CD4-positive, alpha-beta T cell (primary cell): ENCODE measurements at regions not wholly inside any gene's neighbourhood (a gene's known extent, or its start where the extent isn't known, plus 50 kb on each side); places are given as distances from the start of the nearest gene placed in this dataset.

Source experiments
- ATAC-seq: fragments of 200-7000 bp; cut with Tn5 transposase; one replicate; pipeline ENCODE4 v1.10.0; 2022; ENCODE audit warnings: mild to moderate bottlenecking; ENCODE audit not compliant: poor library complexity
- CTCF ChIA-PET: fragments of 350-600 bp; sonication (Branson Sonifier 250); formaldehyde crosslinking; loops from one replicate; lab custom pipeline; 2021; ENCODE audit warnings: antibody characterized with exemption, inconsistent platforms; lab: Charles Lee
- POLR2A ChIA-PET: fragments of 350-600 bp; sonication (Branson Sonifier 250); formaldehyde crosslinking; loops from one replicate; lab custom pipeline; 2021; ENCODE audit warnings: antibody characterized with exemption, inconsistent platforms; lab: Charles Lee
- DNase-seq, 14 experiments: peaks; one replicate each; pipeline ENCODE4 v3.0.0-alpha.2; 2013 to 2020; ENCODE audit warnings: mixed read lengths in 2 of 14
- H3K27ac ChIP-seq, 2 donors: one replicate each; pipeline versions ENCODE4 v1.5.1 to v1.7.0; 2013; ENCODE audit warnings: low read length in 2 of 2, low read depth in 1 of 2, mild to moderate bottlenecking in 1 of 2
- H3K27me3 ChIP-seq, 2 experiments: 1 replicate in 1 of 2; 2 replicates in 1 of 2; pipeline versions ENCODE4 v1.6.1 to v1.7.0; 2013; ENCODE audit warnings: low read length in 2 of 2, control low read depth in 1 of 2, mild to moderate bottlenecking in 1 of 2, moderate library complexity in 1 of 2; ENCODE audit not compliant: insufficient read depth in 2 of 2, control insufficient read depth in 1 of 2
- H3K36me3 ChIP-seq: one replicate; pipeline ENCODE4 v1.6.1; 2013; ENCODE audit warnings: low read length, control low read depth; ENCODE audit not compliant: insufficient read depth
- H3K4me1 ChIP-seq: one replicate; pipeline ENCODE4 v1.6.1; 2013; ENCODE audit warnings: low read length, control low read depth; ENCODE audit not compliant: insufficient read depth
- H3K4me3 ChIP-seq: one replicate; pipeline ENCODE4 v1.5.1; 2013; ENCODE audit warnings: mild to moderate bottlenecking, low read length, moderate library complexity
- H3K9me3 ChIP-seq, 2 experiments: 1 replicate in 1 of 2; 2 replicates in 1 of 2; pipeline versions ENCODE4 v1.6.1 to v1.7.0; 2013; ENCODE audit warnings: low read length in 2 of 2, mild to moderate bottlenecking in 2 of 2, control low read depth in 1 of 2, moderate library complexity in 1 of 2; ENCODE audit not compliant: control insufficient read depth in 1 of 2, insufficient read depth in 1 of 2
- H3K27ac Mint-ChIP-seq: one replicate; pipeline ENCODE4 v1.8.0; 2020; ENCODE audit warnings: mixed read lengths
- H3K27me3 Mint-ChIP-seq: one replicate; pipeline ENCODE4 v1.8.0; 2021; ENCODE audit warnings: mixed read lengths
- H3K36me3 Mint-ChIP-seq: one replicate; pipeline ENCODE4 v1.8.0; 2021; ENCODE audit warnings: low read depth, mixed read lengths
- H3K4me1 Mint-ChIP-seq: one replicate; pipeline ENCODE4 v1.8.0; 2021; ENCODE audit warnings: low read depth, mixed read lengths
- H3K4me3 Mint-ChIP-seq: one replicate; pipeline ENCODE4 v1.8.0; 2020; ENCODE audit warnings: mild to moderate bottlenecking, mixed read lengths
- H3K9me3 Mint-ChIP-seq: one replicate; pipeline ENCODE4 v1.8.0; 2020; ENCODE audit warnings: mixed read lengths
- intact Hi-C, 2 experiments: fragments of 100-400 bp; cut with DNase I in 1 of 2; cut with micrococcal nuclease in 1 of 2; formaldehyde crosslinking; loops; one replicate each; pipeline versions ENCODE4 v1.15.1 to v1.9.0; 2023 to 2025; cut with DNase I, micrococcal nuclease
- TF ChIP-seq, protein P1 (sequence below): fragments of 200-600 bp; IDR thresholded peaks from one replicate; pipeline ENCODE4 v1.8.0; 2022; ENCODE audit warnings: antibody characterized with exemption, mild to moderate bottlenecking

DNA sequence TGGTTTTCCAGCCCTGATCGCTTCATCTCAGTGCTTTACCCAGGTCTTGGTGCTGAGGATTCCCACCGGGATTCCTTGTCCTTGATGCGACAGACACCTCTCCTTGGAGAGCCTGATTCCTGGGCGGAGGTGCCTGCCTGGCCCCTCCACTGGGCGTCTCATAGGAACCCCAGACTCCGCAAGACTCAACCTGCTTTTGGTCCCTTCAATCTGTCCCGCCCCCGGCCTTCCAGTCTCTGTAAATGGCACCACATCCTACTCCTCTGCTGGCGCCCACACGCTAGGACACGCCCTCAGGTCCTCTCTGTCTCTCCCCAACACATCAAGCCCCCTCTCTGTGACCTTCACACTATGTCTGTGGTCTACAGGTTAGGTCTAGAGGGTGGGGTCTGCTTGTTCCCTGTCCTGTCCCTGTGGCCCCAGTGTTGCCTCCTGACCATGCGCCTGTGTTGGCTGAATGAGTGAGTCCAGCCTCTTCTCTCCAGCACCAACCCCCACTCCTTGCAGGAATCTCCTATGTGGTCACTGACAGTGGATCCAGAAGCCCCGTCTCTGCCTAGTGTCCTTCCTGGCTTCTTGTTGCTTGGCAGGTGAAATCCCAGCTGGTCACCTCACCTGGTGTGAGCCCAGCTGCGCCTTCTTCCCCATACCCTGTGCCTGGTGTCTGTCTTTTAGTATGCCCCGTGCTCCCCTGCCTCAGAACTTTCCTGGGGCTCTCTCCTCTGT is 119.7 kb upstream of the C1orf174 start:
- ChIA-PET POLR2A (no interaction called here), CTCF (no interaction called here)
- no peaks in the 10 kb centered on the region for H3K36me3 Mint-ChIP-seq
- ATAC-seq (no peak), DNase-seq (no peak)
- Histone ChIP-seq H3K4me1 (no peaks in the 10 kb centered on the region), H3K9me3 (peaks cover 0 to 6% of the 10 kb centered on the region in 2 experiments), H3K27ac (no peak overlapping the region), H3K4me3 (no peak overlapping the region), H3K36me3 (no peaks in the 10 kb centered on the region), H3K27me3 (no peaks in the 10 kb centered on the region)
- H3K9me3 Mint-ChIP-seq = no peaks in the 10 kb centered on the region
- intact Hi-C loops = no loop called here
- no peak overlapping the region for H3K4me3 Mint-ChIP-seq
- peaks cover 4% of the 10 kb centered on the region for H3K4me1 Mint-ChIP-seq
- TF ChIP-seq, protein P1, sequence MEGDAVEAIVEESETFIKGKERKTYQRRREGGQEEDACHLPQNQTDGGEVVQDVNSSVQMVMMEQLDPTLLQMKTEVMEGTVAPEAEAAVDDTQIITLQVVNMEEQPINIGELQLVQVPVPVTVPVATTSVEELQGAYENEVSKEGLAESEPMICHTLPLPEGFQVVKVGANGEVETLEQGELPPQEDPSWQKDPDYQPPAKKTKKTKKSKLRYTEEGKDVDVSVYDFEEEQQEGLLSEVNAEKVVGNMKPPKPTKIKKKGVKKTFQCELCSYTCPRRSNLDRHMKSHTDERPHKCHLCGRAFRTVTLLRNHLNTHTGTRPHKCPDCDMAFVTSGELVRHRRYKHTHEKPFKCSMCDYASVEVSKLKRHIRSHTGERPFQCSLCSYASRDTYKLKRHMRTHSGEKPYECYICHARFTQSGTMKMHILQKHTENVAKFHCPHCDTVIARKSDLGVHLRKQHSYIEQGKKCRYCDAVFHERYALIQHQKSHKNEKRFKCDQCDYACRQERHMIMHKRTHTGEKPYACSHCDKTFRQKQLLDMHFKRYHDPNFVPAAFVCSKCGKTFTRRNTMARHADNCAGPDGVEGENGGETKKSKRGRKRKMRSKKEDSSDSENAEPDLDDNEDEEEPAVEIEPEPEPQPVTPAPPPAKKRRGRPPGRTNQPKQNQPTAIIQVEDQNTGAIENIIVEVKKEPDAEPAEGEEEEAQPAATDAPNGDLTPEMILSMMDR = no peak
- no peaks in the 10 kb centered on the region for H3K27me3 Mint-ChIP-seq
- no peak overlapping the region for H3K27ac Mint-ChIP-seq

DNA sequence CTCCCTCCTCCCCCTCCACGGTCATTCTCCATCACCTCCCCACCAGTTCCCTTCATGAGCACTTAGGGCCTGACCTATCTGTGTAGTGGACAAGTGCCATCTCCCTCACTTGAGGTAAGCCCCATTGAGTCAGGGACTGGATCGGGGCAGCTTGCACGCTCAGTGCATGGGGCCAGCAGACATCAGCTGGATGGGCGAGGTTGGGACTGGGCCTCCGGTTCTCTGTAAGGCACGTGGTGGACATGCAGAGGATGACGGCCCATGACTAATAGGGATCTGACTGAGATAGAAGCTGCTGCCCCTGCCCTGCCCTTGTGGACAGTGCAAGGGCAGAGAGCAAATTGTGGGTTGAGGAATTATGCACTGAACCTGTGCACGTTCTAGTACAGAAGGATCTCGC is 120.4 kb upstream of the C1orf174 start:
- intact Hi-C loops = no loop called here
- H3K27me3 Mint-ChIP-seq = no peaks in the 10 kb centered on the region
- Histone ChIP-seq H3K9me3 (peaks cover 0 to 6% of the 10 kb centered on the region in 2 experiments), H3K27ac (no peak overlapping the region), H3K4me1 (no peaks in the 10 kb centered on the region), H3K27me3 (no peaks in the 10 kb centered on the region), H3K36me3 (no peaks in the 10 kb centered on the region), H3K4me3 (no peak overlapping the region)
- H3K36me3 Mint-ChIP-seq = no peaks in the 10 kb centered on the region
- H3K4me1 Mint-ChIP-seq = peaks cover 4% of the 10 kb centered on the region
- H3K27ac Mint-ChIP-seq = no peak overlapping the region
- H3K4me3 Mint-ChIP-seq = no peak overlapping the region
- ChIA-PET CTCF (no interaction called here), POLR2A (no interaction called here)
- ATAC-seq (no peak), DNase-seq (no peak)
- TF ChIP-seq, protein P1 = no peak
- no peaks in the 10 kb centered on the region for H3K9me3 Mint-ChIP-seq

DNA sequence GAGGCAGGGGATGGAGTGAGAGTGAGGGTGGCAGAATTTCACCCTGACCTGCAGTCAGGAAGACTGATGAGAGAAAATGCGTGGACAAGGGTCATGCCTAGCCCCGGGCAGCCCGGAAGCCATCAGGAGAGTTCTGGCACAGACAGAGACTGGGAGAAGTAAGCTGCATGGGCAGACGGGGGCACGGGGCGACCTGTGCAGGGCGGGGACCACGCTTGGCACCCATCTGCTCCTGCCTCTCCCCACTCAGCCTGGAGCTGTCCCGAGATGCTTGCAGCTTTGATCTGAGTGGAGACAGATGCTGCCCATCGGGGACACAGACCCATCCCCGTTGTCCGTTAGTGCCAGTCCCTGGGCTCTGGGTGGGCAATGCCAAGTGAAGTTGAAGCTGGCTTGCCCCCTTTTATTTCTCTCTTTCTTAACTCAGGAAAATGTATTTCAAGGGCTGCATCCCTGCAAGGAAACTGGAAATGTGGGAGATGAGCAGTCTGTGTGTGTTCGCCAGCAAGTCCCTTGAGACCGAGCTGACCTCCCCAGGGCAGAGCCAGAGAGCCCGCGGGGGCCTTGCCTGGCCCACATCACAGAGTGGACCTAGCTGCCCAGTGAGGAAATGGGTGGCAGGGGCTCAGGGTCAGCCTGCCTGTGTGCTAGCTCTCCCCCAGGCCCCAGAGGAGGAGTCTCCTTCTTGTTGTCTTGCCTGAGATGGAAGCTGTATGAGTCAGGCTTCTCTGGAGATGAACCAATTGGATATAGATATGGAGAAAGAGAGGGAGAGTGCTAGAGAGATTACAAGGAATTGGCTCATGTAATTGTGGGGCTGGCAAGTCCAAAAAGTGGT is 121.3 kb upstream of the C1orf174 start:
- Mint-ChIP-seq H3K9me3 (no peaks in the 10 kb centered on the region), H3K27ac (no peak overlapping the region), H3K36me3 (no peaks in the 10 kb centered on the region), H3K27me3 (peaks cover 7% of the 10 kb centered on the region), H3K4me1 (peaks cover 4% of the 10 kb centered on the region), H3K4me3 (no peak overlapping the region)
- ChIA-PET CTCF (no interaction called here), POLR2A (no interaction called here)
- Histone ChIP-seq H3K27ac (no peak overlapping the region), H3K36me3 (no peaks in the 10 kb centered on the region), H3K4me3 (no peak overlapping the region), H3K4me1 (no peaks in the 10 kb centered on the region), H3K27me3 (no peaks in the 10 kb centered on the region), H3K9me3 (peaks cover 0 to 6% of the 10 kb centered on the region in 2 experiments)
- no peak for ATAC-seq
- TF ChIP-seq, protein P1 = no peak
- intact Hi-C loops = no loop called here
- DNase-seq = no peak
